ENCODE measurements at regions not wholly inside any gene's neighbourhood (a gene's known extent, or its start where the extent isn't known, plus 50 kb on each side); places are given as distances from the start of the nearest gene placed in this dataset.

DNA sequence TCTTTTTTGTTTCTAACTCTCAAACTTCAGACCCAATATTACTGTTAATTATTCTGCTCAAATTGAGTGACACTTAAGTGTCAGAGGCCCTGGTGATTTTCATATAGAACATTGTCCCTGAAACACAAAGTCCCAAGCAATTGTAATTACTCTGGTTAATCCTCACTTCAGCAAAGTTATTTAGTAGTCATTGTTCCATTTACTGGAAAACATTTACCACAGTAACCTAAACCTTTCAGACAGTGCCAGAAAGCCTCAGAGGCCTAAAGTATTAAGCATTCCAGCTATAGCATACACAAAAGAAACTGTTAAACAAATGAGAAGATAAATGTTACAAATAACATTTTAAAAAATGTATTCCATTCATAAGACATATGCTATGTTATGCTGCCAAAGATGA is 237.2 kb upstream of the CDH6 start:
- TF ChIP-seq, protein P1, sequence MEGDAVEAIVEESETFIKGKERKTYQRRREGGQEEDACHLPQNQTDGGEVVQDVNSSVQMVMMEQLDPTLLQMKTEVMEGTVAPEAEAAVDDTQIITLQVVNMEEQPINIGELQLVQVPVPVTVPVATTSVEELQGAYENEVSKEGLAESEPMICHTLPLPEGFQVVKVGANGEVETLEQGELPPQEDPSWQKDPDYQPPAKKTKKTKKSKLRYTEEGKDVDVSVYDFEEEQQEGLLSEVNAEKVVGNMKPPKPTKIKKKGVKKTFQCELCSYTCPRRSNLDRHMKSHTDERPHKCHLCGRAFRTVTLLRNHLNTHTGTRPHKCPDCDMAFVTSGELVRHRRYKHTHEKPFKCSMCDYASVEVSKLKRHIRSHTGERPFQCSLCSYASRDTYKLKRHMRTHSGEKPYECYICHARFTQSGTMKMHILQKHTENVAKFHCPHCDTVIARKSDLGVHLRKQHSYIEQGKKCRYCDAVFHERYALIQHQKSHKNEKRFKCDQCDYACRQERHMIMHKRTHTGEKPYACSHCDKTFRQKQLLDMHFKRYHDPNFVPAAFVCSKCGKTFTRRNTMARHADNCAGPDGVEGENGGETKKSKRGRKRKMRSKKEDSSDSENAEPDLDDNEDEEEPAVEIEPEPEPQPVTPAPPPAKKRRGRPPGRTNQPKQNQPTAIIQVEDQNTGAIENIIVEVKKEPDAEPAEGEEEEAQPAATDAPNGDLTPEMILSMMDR (IDR thresholded peaks at IDR 0.05; ENCODE audit: borderline replicate concordance, extremely low read depth, insufficient read depth), result no peak
- peak; percentile 58 for FAIRE-seq
- peak in 1 of 5 donors; percentile 19 for DNase-seq

DNA sequence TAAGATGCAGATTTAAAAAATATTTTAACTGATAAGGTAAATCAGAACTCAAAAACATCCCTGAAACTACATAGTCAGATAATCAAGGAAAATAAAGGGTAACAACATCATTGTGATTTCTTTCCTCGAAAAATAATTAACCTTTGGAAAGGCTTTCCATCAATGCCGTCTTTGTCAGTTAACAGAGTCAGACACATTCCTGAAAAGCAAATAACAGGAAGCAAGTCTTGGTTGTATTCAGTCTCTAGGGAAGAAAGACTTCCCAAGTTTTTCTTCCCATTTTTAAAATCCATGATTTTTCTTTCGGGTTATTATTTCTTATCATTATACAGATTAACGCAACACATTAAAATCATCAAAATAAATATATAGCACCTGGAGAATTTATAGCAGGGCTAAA is 256.4 kb upstream of the CDH6 start:
- Histone ChIP-seq H3K9ac (ENCODE audit: low read length in 3 of 3) (no peak overlapping the region), H3K4me1 (ENCODE audit: control insufficient read depth in 2 of 3, insufficient read depth in 2 of 3, low read depth in 1 of 3, low read length in 3 of 3) (no peaks in the 10 kb centered on the region), H3K4me3 (ENCODE audit: low read length in 3 of 3) (no peak overlapping the region), H3K9me3 (ENCODE audit: control insufficient read depth in 2 of 3, insufficient read depth in 1 of 3, low read length in 3 of 3) (no peaks in the 10 kb centered on the region), H3K27me3 (ENCODE audit: control insufficient read depth, insufficient read depth, low read length) (no peaks in the 10 kb centered on the region), H3K27ac (ENCODE audit: low read depth in 2 of 2, low read length in 2 of 2) (no peak overlapping the region), H3K36me3 (ENCODE audit: control insufficient read depth in 2 of 3, insufficient read depth in 3 of 3, low read length in 3 of 3) (no peaks in the 10 kb centered on the region)
- intact Hi-C loops (cut with DNase I), result no loop called here
- TF ChIP-seq, protein P1 (IDR thresholded peaks at IDR 0.05; ENCODE audit: borderline replicate concordance, extremely low read depth, insufficient read depth), result no peak
- DNase-seq (peak in 1 of 5 donors; percentile 27), FAIRE-seq (no peak)

More for the DNA sequence above, 237.2 kb upstream of the CDH6 start:
- Histone ChIP-seq H3K36me3 (ENCODE audit: control insufficient read depth in 2 of 3, insufficient read depth in 3 of 3, low read length in 3 of 3) (no peaks in the 10 kb centered on the region), H3K9ac (ENCODE audit: low read length in 3 of 3) (no peak overlapping the region), H3K27ac (ENCODE audit: low read depth in 2 of 2, low read length in 2 of 2) (no peak overlapping the region), H3K9me3 (ENCODE audit: control insufficient read depth in 2 of 3, insufficient read depth in 1 of 3, low read length in 3 of 3) (no peaks in the 10 kb centered on the region), H3K4me1 (ENCODE audit: control insufficient read depth in 2 of 3, insufficient read depth in 2 of 3, low read depth in 1 of 3, low read length in 3 of 3) (no peaks in the 10 kb centered on the region), H3K4me3 (ENCODE audit: low read length in 3 of 3) (no peak overlapping the region), H3K27me3 (ENCODE audit: control insufficient read depth, insufficient read depth, low read length) (no peaks in the 10 kb centered on the region)
- intact Hi-C loops (cut with DNase I), result no loop called here

GRCh38 chr5:30933599-30933998 is 259.9 kb upstream of the CDH6 start:
- DNase-seq (no peak), FAIRE-seq (no peak)
- Histone ChIP-seq H3K4me1 (ENCODE audit: control insufficient read depth in 2 of 3, insufficient read depth in 2 of 3, low read depth in 1 of 3, low read length in 3 of 3) (no peaks in the 10 kb centered on the region), H3K27ac (ENCODE audit: low read depth in 2 of 2, low read length in 2 of 2) (no peak overlapping the region), H3K27me3 (ENCODE audit: control insufficient read depth, insufficient read depth, low read length) (no peaks in the 10 kb centered on the region), H3K4me3 (ENCODE audit: low read length in 3 of 3) (no peak overlapping the region), H3K9ac (ENCODE audit: low read length in 3 of 3) (no peak overlapping the region), H3K36me3 (ENCODE audit: control insufficient read depth in 2 of 3, insufficient read depth in 3 of 3, low read length in 3 of 3) (no peaks in the 10 kb centered on the region), H3K9me3 (ENCODE audit: control insufficient read depth in 2 of 3, insufficient read depth in 1 of 3, low read length in 3 of 3) (no peaks in the 10 kb centered on the region)
- intact Hi-C loops (cut with DNase I), result no loop called here
- TF ChIP-seq, protein P1 (IDR thresholded peaks at IDR 0.05; ENCODE audit: borderline replicate concordance, extremely low read depth, insufficient read depth), result no peak
